Adrenal gland (tissue), 9 donors: ENCODE measurements at regions not wholly inside any gene's neighbourhood (a gene's known extent, or its start where the extent isn't known, plus 50 kb on each side); places are given as distances from the start of the nearest gene placed in this dataset.

Experiments
- DNase-seq, 7 donors: peaks; one replicate each; pipeline ENCODE4 v3.0.0-alpha.2; 2019 to 2020
- H3K27ac ChIP-seq, 5 donors: fragments of 200-600 bp; sonication (generic) in 4 of 5; 1 replicate in 3 of 5; 2 replicates in 2 of 5; pipeline versions ENCODE4 v1.5.1 to v1.8.0; 2016 to 2020; ENCODE audit warnings: mild to moderate bottlenecking in 1 of 5
- H3K27me3 ChIP-seq: fragments of 200-600 bp; 2 replicates; pipeline ENCODE4 v1.8.0; 2021
- H3K36me3 ChIP-seq, 2 donors: fragments of 200-600 bp; replicated peaks in 1 of 2; 1 replicate in 1 of 2; 2 replicates in 1 of 2; pipeline versions ENCODE4 v1.5.1 to v1.8.0; 2018 to 2022
- H3K4me1 ChIP-seq, 2 donors: fragments of 200-600 bp; replicated peaks in 1 of 2; 1 replicate in 1 of 2; 2 replicates in 1 of 2; pipeline versions ENCODE4 v1.5.1 to v1.8.0; 2018 to 2021
- H3K4me3 ChIP-seq, 4 donors: fragments of 200-600 bp; sonication (generic) in 3 of 4; one replicate each; pipeline ENCODE4 v1.5.1; 2016 to 2018
- H3K9me3 ChIP-seq, 3 donors: fragments of 200-600 bp; sonication (generic) in 1 of 3; replicated peaks in 1 of 3; 1 replicate in 2 of 3; 2 replicates in 1 of 3; pipeline versions ENCODE4 v1.5.1 to v1.8.0; 2016 to 2021
- POLR2A ChIP-seq, 2 donors: fragments of 450-650 bp; IDR thresholded peaks; one replicate each; pipeline ENCODE4 v1.6.1; 2017; ENCODE audit warnings: antibody characterized with exemption in 2 of 2, mild to moderate bottlenecking in 2 of 2, moderate library complexity in 1 of 2
- WGBS, 4 donors: extraction: QIAGEN DNeasy Blood & Tissue Kit in 2 of 4; methylation state at CpG; one replicate each; pipeline versions ENCODE4 v1.1.5 to v1.1.7; 2013 to 2017; 5-methylcytosine and 5-hydroxymethylcytosine counted together
- intact Hi-C, 2 donors: fragments of 100-400 bp; cut with DNase I; formaldehyde crosslinking; loops; one replicate each; pipeline versions ENCODE4 v1.14.1 to v1.15.0; 2022 to 2023
- TF ChIP-seq, protein P1 (sequence below), 6 experiments: fragments of 450-650 bp in 4 of 6; fragments of 200-600 bp in 2 of 6; sonication (generic) in 1 of 6; IDR thresholded peaks; 1 replicate in 5 of 6; 2 replicates in 1 of 6; pipeline versions ENCODE4 v1.5.1 to v1.8.0; 2016 to 2021; ENCODE audit warnings: antibody characterized with exemption in 6 of 6, mild to moderate bottlenecking in 2 of 6, moderate library complexity in 1 of 6
- donor health status: healthy with polysubstance abuse.
- donor health status: Bipolar disorder and iron deficiency.
- donor health status: DM: yes; HTN: yes; CAD: no.
- donor health status: DM: no; HTN: no; CAD: no.
- donor health status: DM: no; HTN: no; CAD: no.

DNA sequence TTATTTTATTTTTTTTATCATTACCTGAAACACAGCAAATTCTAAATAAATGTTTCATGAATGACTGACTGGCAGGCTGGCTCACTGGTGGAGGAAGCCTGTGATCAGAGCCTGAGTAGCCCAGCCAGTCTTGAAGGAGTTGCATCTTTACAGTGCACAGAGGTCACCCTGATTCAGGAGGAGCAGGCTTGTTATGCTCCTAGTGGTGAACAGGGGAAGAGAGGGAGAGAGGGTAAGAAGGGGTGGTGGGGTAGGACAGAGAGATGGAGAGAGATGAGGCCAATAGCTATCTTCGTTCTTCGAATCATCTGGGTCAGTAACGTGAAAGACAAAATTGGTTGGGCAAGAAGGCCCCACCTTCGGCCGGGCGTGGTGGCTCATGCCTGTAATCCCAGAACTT is 202.6 kb upstream of the MCTP2 start:
- Histone ChIP-seq H3K4me1 (no peaks in the 10 kb centered on the region), H3K27me3 (no peaks in the 10 kb centered on the region), H3K9me3 (no peaks in the 10 kb centered on the region), H3K4me3 (no peak overlapping the region), H3K27ac (no peak overlapping the region), H3K36me3 (no peaks in the 10 kb centered on the region)
- DNase-seq, result no peak
- intact Hi-C loops, result no loop called here
- WGBS, 4 donors, result 85 to 95% (median 91%) methylated on average over 6 of the region's 6 CpGs
- TF ChIP-seq, protein P1, sequence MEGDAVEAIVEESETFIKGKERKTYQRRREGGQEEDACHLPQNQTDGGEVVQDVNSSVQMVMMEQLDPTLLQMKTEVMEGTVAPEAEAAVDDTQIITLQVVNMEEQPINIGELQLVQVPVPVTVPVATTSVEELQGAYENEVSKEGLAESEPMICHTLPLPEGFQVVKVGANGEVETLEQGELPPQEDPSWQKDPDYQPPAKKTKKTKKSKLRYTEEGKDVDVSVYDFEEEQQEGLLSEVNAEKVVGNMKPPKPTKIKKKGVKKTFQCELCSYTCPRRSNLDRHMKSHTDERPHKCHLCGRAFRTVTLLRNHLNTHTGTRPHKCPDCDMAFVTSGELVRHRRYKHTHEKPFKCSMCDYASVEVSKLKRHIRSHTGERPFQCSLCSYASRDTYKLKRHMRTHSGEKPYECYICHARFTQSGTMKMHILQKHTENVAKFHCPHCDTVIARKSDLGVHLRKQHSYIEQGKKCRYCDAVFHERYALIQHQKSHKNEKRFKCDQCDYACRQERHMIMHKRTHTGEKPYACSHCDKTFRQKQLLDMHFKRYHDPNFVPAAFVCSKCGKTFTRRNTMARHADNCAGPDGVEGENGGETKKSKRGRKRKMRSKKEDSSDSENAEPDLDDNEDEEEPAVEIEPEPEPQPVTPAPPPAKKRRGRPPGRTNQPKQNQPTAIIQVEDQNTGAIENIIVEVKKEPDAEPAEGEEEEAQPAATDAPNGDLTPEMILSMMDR (IDR thresholded peaks at IDR 0.05), result no peak
- TF ChIP-seq POLR2A (IDR thresholded peaks at IDR 0.05), result no peak

DNA sequence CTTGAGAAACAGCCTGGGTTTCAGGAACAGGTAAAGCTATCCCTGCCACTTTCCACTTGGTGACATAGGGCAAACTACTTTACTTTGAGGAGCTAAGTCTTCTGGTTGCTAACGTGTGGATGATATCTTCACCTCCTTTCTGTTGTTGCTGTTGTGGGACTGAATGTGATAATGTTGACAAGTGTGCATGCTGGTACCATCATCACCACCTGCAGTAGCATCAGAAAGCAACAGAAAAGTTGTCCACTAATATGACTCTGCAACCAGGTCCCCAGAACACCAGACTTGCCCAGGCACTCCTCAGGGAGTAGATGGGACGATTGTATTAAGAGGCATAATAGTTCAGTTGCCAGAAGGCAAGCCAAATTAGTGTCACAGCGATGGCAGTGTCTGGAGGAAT is 203.2 kb upstream of the MCTP2 start:
- 64 to 72% (median 69%) methylated on average over 3 of the region's 3 CpGs for WGBS, 4 donors
- H3K36me3 ChIP-seq, result no peaks in the 10 kb centered on the region
- DNase-seq, result no peak
- intact Hi-C loops, result no loop called here
- no peaks in the 10 kb centered on the region for H3K9me3 ChIP-seq
- no peaks in the 10 kb centered on the region for H3K27me3 ChIP-seq
- no peak overlapping the region for H3K27ac ChIP-seq
- no peaks in the 10 kb centered on the region for H3K4me1 ChIP-seq
- H3K4me3 ChIP-seq, result no peak overlapping the region
- TF ChIP-seq, protein P1 (IDR thresholded peaks at IDR 0.05), result no peak
- no peak for TF ChIP-seq POLR2A (IDR thresholded peaks at IDR 0.05)

DNA sequence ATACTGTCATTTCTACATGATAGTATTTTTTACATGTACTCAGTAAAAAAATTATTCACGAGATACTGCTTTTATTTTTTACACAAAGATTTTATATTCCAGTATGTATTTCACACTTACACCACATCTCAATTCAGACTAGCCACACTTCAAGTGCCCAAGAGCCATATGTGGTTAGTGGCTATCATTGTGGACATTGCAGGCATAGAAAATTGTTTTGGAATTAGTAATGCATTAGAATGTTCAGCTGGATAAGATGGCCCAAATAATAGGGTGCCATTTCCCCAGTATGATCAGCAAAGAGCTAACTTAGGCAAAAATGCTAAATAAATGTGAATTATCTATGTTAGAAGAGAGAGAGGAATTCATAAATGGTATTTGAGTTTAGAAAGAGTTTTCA is 203.8 kb upstream of the MCTP2 start:
- intact Hi-C loops, result no loop called here
- 62 to 79% (median 62%) methylated on average over 1 of the region's 1 CpG for WGBS, 4 donors
- H3K4me1 ChIP-seq, result no peaks in the 10 kb centered on the region
- H3K9me3 ChIP-seq, result no peaks in the 10 kb centered on the region
- H3K27me3 ChIP-seq, result no peaks in the 10 kb centered on the region
- TF ChIP-seq POLR2A (IDR thresholded peaks at IDR 0.05), result no peak
- TF ChIP-seq, protein P1 (IDR thresholded peaks at IDR 0.05), result no peak
- H3K27ac ChIP-seq, result no peak overlapping the region
- H3K36me3 ChIP-seq, result no peaks in the 10 kb centered on the region
- DNase-seq, result no peak
- no peak overlapping the region for H3K4me3 ChIP-seq

DNA sequence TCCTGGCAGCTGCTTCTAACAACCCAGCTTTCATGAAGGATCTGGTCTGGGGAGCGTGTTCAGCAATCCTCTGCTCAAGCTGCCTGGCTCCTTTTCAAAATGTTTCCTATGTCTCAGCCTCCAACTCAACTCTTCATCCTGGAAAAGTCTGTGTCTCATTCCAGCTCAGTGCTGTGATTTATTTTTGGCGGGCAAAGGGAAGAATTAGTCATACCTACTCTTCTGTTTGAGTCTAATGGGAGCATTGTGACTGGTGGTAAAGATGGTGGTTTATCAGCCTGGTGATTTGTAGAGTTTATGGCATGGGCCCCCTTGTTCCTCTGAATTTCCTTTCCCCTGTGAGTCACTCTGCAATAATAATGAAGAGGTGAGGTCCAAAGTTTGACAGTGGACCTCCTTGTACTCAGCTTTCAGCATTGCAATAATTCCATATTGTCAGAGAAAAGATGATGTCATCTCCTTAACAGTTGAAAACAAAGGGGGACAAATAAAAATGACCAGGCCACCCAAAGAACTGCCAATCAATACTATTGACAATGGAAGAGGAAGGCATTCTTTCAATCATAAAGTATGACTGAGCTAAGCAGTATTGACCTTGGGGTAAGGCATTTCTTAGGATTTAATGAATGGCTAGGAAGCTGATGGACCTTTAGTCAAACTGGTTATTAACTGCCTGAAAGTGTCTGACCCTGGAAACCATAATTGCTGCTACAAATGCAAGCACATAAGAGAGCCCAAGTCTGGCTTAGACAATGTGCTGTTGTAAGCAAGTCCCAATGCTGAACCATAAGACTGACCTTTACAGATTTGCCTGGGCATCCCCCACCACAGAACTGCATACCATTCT is 204.7 kb upstream of the MCTP2 start:
- no peaks in the 10 kb centered on the region for H3K36me3 ChIP-seq
- H3K27ac ChIP-seq, result no peak overlapping the region
- no peak for DNase-seq
- H3K4me1 ChIP-seq, result no peaks in the 10 kb centered on the region
- H3K27me3 ChIP-seq, result no peaks in the 10 kb centered on the region
- no peaks in the 10 kb centered on the region for H3K9me3 ChIP-seq
- intact Hi-C loops, result no loop called here
- H3K4me3 ChIP-seq, result no peak overlapping the region
- no peak for TF ChIP-seq POLR2A (IDR thresholded peaks at IDR 0.05)
- TF ChIP-seq, protein P1 (IDR thresholded peaks at IDR 0.05), result no peak
- WGBS, 4 donors, result 46 to 56% (median 48%) methylated on average over 2 of the region's 2 CpGs
